ENCODE measurements at regions not wholly inside any gene's neighbourhood (a gene's known extent, or its start where the extent isn't known, plus 50 kb on each side); places are given as distances from the start of the nearest gene placed in this dataset.

- no peak for TF ChIP-seq CTCF (conservative IDR thresholded peaks at IDR 0.05; ENCODE audit: low read depth, low read length)
- no peak for TF ChIP-seq EZH2 (IDR thresholded peaks at IDR 0.05; ENCODE audit: low read length, unreplicated experiment)
- no peak for TF ChIP-seq EZH2phosphoT487 (IDR thresholded peaks at IDR 0.05; ENCODE audit: borderline replicate concordance, low read length)
Observed at GRCh38 chr17:77841742-77842527, 116.6 kb upstream of the TNRC6C start.

Data from PC-3 (cell line).